ENCODE measurements at regions not wholly inside any gene's neighbourhood (a gene's known extent, or its start where the extent isn't known, plus 50 kb on each side); places are given as distances from the start of the nearest gene placed in this dataset.

- DNase-seq (ENCODE audit: low spot score): no peak
These were observed 266.4 kb upstream of the IRX4 start for GRCh38 chr5:2149195-2149539.

- no peak for DNase-seq (ENCODE audit: low spot score)
These were observed 265.8 kb upstream of the IRX4 start for GRCh38 chr5:2148312-2149194.

GRCh38 chr5:2147504-2148311, 265.0 kb upstream of the IRX4 start:
- DNase-seq (ENCODE audit: low spot score): no peak

- DNase-seq (ENCODE audit: low spot score): no peak
These were observed 261.1 kb upstream of the IRX4 start for GRCh38 chr5:2143646-2144353.

GRCh38 chr5:2143088-2143487, 260.4 kb upstream of the IRX4 start:
- DNase-seq (ENCODE audit: low spot score): no peak

- no peak for DNase-seq (ENCODE audit: low spot score)
These were observed 259.8 kb upstream of the IRX4 start for GRCh38 chr5:2142456-2142954.

GRCh38 chr5:2141254-2142000, 258.7 kb upstream of the IRX4 start:
- no peak for DNase-seq (ENCODE audit: low spot score)

- DNase-seq (ENCODE audit: low spot score): no peak
These were observed 257.9 kb upstream of the IRX4 start for GRCh38 chr5:2140501-2141175.

- DNase-seq (ENCODE audit: low spot score): no peak
These were observed 256.8 kb upstream of the IRX4 start for GRCh38 chr5:2139478-2139877.

- DNase-seq (ENCODE audit: low spot score): no peak
These were observed 256.2 kb upstream of the IRX4 start for GRCh38 chr5:2138896-2139295.

- DNase-seq (ENCODE audit: low spot score): no peak
These were observed 254.8 kb upstream of the IRX4 start for GRCh38 chr5:2137444-2138050.

GRCh38 chr5:2136728-2137333, 254.1 kb upstream of the IRX4 start:
- DNase-seq (ENCODE audit: low spot score): no peak

- no peak for DNase-seq (ENCODE audit: low spot score)
These were observed 253.1 kb upstream of the IRX4 start for GRCh38 chr5:2135833-2136232.

GRCh38 chr5:2135354-2135753, 252.6 kb upstream of the IRX4 start:
- no peak for DNase-seq (ENCODE audit: low spot score)

- DNase-seq (ENCODE audit: low spot score): no peak
These were observed 252.0 kb upstream of the IRX4 start for GRCh38 chr5:2134543-2135292.

- DNase-seq (ENCODE audit: low spot score): no peak
These were observed 251.2 kb upstream of the IRX4 start for GRCh38 chr5:2133936-2134335.

- DNase-seq (ENCODE audit: low spot score): no peak
These were observed 250.4 kb upstream of the IRX4 start for GRCh38 chr5:2133080-2133479.

- no peak for DNase-seq (ENCODE audit: low spot score)
These were observed 249.7 kb upstream of the IRX4 start for GRCh38 chr5:2132497-2132847.

- no peak for DNase-seq (ENCODE audit: low spot score)
These were observed 249.2 kb upstream of the IRX4 start for GRCh38 chr5:2131826-2132496.
